Keratinocyte (primary cell): ENCODE measurements at regions not wholly inside any gene's neighbourhood (a gene's known extent, or its start where the extent isn't known, plus 50 kb on each side); places are given as distances from the start of the nearest gene placed in this dataset.

Experiments
- EZH2 ChIP-seq: IDR thresholded peaks from one replicate; pipeline ENCODE4 v1.6.1; 2012; ENCODE audit warnings: inconsistent platforms, mild to moderate bottlenecking, low read length, moderate library complexity
- TF ChIP-seq, protein P1 (sequence below), 3 experiments: IDR thresholded peaks in 1 of 3; conservative IDR thresholded peaks in 1 of 3; optimal IDR thresholded peaks in 1 of 3; 2 replicates in 2 of 3; 3 replicates in 1 of 3; pipeline versions ENCODE3 to v1.5.1; 2011; ENCODE audit warnings: low read length in 3 of 3, mild to moderate bottlenecking in 3 of 3, moderate library complexity in 2 of 3, control low read depth in 1 of 3, inconsistent platforms in 1 of 3; ENCODE audit not compliant: insufficient read depth in 2 of 3; ENCODE audit errors: extremely low read depth in 1 of 3

- TF ChIP-seq, protein P1, sequence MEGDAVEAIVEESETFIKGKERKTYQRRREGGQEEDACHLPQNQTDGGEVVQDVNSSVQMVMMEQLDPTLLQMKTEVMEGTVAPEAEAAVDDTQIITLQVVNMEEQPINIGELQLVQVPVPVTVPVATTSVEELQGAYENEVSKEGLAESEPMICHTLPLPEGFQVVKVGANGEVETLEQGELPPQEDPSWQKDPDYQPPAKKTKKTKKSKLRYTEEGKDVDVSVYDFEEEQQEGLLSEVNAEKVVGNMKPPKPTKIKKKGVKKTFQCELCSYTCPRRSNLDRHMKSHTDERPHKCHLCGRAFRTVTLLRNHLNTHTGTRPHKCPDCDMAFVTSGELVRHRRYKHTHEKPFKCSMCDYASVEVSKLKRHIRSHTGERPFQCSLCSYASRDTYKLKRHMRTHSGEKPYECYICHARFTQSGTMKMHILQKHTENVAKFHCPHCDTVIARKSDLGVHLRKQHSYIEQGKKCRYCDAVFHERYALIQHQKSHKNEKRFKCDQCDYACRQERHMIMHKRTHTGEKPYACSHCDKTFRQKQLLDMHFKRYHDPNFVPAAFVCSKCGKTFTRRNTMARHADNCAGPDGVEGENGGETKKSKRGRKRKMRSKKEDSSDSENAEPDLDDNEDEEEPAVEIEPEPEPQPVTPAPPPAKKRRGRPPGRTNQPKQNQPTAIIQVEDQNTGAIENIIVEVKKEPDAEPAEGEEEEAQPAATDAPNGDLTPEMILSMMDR (optimal IDR thresholded peaks at IDR 0.05 in 1 of 3, IDR thresholded peaks at IDR 0.05 in 1 of 3, conservative IDR thresholded peaks at IDR 0.05 in 1 of 3; ENCODE audit: extremely low read depth in 1 of 3, insufficient read depth in 2 of 3, low read length in 3 of 3) = peak in 2 of 3 experiments; percentile 17 to 44
- TF ChIP-seq EZH2 = no peak
These were observed 1184.0 kb upstream of the GYPC start for GRCh38 chr2:125471963-125472362.
